HCEC 1CT (cell line): ENCODE measurements at regions not wholly inside any gene's neighbourhood (a gene's known extent, or its start where the extent isn't known, plus 50 kb on each side); places are given as distances from the start of the nearest gene placed in this dataset.
A peak's percentile ranks its signal among the peaks of the same experiment; 100 is the strongest.

Source experiments
- DNase-seq: peaks from one replicate; pipeline ENCODE4 v3.0.0-alpha.2; 2017

DNA sequence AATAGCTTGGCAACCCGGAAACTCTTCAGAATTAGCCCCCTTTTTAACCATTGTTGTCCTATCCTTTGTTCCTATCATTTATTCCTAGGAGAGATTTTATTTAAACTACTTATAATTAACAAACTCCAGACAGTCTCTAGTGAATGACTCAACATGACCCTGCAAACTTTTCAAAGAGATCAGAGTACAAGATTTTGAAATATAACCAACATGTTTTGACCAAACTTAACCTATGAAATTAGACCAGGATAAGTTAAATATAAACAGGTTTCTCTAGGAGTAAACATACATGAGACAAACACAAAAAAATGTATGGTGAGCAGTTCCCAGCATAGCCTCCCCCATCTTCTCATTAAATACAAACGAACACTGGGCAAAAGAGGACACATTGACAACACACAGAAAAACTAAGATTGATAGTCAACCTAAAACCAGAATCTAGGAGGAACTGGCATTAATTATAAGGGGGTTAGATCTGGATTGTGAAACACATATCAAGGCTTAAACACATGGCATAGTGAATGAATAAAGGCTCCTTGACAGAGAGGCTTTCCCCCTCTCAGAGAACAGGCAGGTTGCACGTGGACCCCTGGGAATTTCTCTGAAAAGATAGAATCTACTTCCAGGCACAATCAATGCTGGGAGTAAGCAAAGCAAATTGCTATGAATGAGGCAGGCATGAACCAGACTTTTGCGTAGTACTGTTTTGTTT lies 284.1 kb downstream of the IRS1 start:
- DNase-seq = peak; percentile 79

DNA sequence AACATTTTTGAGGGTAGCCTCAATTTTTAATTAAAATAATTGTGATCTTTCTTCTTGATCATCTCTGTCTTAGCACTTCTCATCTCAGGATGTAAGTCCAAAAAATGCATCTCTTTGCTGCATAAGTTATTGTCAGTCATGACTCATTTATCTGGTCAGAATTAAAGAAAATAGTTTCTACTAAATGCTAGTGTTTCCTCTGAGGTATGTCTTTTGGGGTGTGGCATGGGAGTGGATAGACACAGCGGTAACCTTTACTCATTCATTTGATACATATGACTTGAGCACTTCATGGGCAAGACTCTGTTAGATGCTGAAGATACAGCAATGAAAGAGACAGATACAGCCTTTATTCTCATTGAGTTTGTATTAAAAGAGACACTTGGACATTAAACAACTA lies 284.7 kb downstream of the IRS1 start:
- DNase-seq = peak; percentile 78

DNA sequence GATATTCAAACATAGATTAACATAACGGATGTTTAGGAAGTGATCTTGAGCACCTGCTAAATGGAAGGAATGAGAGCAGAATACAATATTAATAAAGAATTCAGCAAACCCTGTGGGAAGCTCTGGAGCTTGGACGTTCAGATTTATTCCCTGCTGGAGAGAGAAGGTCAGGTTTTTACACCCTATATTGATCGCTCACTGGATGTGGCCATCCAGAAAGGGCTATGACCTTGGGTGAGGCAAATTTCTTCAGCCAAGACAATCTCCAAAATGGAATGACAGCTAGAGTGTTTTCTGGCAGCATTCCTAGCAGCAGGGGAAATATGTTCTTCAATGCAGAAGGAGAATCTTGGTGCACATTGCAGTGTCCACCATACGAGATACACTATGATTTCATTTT lies 288.3 kb downstream of the IRS1 start:
- no peak for DNase-seq

DNA sequence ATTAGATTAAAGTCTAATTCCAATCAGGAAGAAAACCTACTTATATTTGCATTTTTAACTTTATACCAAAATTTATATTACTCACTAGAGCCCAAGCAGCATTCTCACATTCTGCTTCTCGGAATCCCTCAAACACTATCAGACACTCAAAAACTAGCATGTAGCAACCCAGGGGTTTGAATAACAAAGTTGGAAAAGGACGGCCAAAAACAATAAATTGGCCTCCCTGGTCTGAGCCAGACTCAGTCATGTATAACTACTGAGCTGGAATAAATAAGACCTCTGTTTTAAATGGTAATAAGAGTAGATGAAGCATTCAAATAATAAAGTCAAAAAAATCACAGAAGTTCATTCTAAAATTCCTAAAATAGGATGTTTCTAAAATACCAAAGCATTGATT lies 290.9 kb downstream of the IRS1 start:
- DNase-seq = no peak

DNA sequence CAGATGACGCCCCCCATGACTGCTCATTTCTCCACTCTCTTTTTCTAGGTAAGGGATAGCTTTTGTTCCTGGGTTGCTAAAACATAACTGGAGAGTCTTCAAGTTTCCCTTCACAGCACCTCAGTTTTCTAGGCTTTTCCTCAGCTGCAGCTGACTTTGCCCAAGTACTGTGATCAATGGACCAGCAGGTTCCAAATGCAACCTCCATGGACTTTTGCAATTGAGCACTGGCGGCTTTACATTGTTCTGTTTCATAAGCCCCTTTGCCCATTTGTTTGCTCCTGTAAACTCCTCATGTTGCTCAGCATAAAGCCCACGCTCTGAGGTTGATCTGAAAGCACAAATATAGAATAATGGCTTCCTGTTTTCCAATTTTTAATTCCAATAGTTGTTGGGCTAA lies 291.6 kb downstream of the IRS1 start:
- DNase-seq = no peak

DNA sequence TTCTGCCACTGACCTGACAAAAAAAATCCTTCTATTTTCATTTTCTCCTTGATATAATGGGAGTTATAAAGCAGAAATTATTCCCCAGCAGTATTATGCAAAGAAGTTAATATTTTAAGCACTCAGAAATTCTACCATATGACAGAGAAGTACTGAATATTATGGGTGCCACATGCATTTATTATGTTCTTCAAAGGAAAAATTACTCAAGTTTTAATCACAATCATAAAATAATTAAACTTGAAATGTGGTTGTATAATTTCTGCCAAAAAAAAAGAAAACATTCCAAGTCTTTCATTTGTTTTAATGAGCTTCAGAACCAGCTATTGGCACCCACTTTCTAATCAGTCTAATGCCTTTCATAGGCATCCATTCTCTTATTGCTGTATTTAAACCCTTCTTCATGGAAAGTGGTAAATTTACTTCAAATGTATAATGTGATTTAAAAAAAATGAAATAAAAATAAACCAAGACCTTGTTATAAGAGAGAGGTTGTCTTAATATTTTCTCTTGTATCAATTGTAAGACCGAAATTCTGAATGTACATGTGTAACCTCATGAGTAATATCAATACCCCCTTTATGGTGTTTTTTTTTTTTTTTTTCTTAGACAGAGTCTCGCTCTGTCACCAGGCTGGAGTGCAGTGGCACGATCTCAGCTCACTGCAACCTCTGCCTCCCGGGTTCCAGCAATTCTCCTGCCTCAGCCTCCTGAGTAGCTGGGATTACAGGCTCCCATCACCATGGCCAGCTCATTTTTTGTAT lies 302.3 kb downstream of the IRS1 start:
- no peak for DNase-seq

DNA sequence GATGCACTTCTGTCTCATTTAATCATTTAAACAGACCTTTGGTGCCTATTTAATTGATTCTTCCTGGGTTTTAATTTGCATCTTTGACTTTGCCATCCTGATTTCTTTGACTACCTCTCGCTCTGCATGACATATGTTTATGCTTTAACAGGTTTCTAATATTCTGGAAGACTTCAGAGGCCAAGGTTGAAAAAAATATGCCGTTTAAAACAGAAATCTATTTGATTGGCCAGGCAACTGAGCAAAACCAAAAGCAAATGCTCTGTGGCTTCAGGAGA lies 303.4 kb downstream of the IRS1 start:
- DNase-seq = no peak

DNA sequence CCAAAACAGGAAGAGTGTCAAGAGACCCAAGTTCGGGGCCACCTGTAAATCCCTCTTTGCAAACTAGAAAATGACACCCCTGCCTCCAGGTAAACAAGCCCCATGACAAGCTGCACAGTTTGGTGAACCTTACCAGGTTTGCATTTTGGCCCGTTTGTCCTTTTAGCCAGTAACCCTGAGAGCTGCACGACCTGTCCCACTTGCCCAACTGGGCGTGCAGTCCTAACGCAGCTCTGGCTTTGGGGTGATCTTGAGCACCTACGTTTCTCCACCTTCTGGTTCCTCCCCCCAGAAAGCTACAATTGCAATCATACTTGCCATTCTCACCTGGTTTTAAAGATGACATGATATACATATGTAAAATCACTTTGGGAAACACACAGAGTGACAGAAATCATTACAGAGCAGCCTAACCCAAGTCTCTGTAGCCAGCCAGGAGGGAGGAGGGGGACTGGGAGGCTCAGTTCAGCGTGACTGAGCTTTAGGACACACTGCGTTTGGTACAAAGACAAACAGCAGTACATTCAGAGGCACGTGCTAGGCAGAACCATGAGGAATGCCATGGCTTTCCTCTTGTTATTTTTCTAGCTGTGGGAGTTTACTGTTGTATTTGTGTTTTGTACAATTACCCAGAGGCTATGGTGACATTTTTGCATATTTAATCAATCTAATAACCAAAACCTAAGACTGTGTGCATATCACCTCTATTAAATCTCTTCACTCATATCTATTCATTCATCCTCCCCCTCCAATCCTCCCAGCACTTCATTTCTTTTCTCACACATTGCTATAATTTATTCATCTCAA lies 304.0 kb downstream of the IRS1 start:
- DNase-seq = no peak

DNA sequence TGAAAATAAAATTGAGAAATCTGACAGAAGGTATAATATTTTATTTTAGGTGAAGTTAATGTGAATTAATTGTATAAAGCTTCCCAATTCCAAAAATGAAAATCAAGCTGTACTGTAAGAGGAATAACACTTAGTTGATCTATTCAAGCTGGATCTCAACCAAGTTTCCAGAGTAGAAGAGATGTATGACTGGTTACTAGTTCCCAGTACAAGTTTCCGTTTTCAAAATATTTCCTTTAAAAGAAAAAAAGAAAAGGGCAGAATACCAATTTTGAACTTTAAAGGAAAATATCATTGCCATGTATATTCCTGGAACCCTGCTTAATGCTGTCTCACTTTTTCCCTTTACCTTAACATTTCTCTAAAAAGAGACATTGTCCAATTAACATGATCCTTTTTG lies 308.5 kb downstream of the IRS1 start:
- no peak for DNase-seq

DNA sequence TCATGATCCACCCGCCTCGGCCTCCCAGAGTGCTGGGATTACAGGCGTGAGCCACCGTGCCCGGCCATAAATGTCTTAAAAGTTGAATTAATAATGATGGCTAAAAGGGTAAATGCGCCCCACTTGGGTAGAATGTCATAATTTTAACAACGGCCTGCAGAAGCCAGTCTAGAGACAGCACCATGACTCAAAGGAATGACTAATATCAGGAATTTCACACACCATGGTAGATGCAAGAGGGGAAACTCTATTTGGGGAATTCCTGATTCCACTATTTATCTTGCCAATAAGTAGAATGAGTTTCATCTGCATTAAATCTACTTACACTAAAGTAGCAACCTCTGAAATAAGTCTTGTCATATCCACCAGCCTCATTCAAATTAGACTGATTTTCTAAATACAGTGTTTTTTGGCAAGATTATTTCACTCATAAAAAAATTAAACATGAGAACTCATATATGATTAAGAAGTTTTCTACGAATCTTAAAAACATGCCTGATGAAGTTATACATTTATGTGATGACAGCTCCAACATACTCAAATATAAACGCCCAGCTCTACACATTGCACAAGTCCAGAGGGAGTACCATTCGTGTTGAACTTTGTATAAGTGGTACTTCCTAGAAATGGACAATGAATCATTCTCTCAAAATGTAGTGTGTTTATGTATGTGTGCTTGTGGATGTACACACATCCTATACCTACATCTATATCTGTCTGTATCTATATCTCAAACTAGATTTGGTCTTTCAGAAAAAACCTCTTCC lies 309.7 kb downstream of the IRS1 start:
- peak; percentile 88 for DNase-seq

DNA sequence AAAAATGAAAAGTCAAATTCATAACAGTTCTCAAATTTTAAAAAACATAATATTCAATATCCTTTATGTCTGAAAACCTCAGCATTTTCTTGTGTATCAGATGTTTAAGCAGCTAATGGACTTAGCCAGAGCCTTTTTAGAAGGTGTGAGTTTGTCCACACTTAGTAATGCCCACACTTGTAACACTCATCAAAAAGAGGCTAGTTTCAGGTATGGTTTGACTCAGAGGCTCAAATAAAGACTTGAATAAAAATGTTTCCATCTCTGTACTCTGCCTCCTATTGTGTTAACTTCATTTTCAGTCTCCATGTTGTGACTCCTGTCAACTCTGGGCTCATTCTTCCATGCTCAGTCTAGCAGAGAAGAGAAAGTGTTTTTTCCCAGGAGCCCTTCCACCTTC lies 311.6 kb downstream of the IRS1 start:
- DNase-seq = no peak

DNA sequence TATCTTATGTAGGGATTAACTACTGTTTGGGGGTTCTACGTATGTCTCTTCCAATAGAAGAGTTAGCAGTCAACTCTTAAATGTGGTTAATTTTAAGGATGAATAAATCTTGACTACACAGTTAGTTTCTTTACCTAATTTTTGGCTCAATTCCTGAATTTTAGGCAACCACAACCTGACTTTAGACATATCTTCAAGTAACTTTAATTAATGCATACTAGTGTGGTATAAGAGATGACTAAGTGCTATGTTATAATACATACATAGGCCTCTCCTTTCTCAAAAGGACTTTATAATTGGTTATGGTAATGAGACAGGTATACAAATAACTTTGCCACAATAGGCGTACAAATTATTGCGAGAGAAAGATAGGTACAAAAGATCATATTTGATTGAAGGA lies 312.0 kb downstream of the IRS1 start:
- no peak for DNase-seq

DNA sequence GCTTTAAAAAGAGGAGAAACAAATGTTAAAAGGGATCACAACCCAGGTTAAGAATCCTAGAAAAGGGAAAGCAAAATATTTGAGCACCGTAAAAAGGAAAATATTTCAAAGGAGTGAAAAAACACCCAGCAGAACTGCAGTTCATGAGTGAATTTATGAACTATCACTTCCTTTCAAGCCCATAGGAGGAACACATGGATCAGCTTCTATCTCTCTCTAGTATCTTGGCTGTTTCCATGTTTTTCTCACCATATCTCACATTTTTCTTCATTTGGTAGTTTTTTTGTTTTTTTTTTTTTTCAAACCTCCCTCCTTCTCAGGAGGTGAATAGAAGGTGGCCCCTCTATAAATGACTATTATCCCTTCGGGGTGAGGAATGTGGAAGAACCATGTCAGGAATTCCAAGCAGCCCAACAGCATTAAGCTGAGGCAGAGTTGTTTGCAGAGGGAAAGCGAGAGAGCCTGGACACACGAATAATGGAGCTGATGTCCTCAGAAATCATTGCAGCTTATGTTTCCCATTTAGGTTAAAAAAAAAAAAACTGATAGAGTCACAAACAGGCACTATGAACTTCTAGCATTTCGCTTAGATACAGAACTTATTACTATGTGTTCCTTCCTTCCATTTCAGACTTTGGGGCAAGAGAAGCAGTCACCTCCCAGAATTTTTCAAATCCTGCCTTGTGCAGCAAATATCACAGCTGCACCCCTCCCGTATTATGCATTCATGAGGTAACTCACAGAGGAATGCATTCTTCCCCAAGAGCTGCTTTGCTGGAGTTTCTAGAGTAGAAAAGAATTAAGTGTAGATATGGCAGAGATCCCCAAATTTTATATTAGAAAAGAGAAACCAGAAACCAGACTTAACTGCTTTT lies 315.6 kb downstream of the IRS1 start:
- DNase-seq = peak; percentile 29

DNA sequence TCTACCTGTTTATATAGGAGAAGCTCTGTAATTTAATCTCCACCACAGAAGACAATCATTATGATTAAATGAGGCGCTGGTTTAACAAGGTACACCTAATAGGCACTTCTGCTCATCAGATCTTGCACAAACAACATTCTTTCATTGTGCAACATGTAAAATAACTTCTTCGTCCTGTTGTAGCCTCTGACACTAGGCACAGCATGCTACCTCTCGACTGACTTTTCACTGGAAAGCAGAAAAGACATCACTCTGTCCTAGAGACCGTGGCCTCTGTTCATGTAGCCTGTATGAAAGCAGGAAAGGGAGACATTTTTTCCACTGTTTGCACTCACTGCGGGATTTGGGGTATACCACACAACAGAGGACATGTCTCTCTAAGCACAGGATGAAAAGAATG lies 316.5 kb downstream of the IRS1 start:
- DNase-seq = no peak

DNA sequence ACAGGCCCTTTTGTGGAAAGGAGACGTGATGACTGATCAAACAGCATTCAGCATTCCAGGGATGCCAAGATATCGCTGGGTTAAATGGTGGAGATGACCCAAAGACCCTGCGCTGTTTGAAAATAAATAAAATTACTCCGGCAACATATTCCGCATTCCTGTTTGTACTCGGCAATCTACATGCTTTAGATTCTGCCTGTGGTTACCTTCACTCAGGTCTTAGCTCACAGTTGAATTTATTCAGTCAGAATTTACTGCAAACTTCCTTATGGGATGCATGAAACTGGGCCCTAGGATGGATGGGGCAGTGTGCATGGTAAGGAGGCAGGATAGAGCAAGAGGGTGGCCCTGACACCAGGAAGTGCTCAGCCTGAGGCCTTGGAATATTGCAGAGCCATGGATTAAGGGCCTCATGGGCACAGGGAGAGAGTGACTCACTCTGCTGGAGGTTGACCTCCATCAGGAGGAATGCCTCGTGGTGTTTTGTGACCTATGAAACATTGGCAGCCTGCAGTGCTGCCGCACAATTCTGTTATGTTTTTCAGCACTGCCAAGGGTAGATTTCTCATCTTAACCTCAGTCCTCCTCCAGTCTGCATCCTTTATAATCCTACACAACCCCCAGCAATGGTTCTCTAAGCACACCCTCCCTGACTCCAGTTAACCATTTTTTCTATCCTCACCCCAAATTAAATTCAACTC lies 321.4 kb downstream of the IRS1 start:
- DNase-seq = peak; percentile 93

DNA sequence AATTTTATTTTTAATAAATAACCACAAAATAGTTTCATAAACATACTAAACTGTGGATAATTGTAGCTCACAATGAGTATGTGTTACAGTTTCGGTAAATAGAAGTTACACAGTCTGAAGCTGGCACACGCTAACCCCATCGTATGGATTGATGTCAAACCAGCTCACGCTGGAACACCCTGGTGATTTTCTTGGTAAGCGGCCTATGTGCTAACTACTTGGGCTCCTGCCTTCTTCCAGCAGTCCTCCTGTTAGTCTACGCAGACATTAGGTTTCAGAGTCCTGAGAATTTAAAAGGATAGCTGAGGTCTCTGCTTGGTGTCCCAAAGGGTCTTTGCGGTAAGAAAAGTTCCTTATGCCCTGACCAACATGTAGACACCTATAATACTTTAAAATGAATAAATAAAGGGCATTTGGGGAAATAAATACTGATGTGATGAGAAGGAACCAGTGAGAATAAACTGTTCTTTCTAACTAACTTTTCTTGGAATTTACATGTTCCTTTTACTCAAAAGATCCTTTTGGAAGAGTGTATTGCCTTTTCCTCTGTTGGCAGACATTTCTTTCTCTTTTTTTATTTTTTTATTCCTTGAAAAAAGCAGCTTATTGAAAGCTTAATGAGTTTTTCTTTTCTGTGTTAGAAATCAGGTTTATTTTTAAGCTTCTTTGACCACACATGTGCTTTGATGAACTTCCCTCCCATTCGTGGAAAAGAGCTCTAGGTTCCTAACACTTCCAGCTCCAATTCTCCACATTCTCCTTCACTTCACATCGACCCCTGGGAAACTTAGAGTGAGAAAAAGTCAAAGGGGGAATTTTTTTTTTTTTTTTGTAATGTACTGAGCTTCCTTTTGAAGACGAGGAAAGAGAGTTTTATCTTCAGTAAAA lies 322.2 kb downstream of the IRS1 start:
- peak; percentile 32 for DNase-seq

DNA sequence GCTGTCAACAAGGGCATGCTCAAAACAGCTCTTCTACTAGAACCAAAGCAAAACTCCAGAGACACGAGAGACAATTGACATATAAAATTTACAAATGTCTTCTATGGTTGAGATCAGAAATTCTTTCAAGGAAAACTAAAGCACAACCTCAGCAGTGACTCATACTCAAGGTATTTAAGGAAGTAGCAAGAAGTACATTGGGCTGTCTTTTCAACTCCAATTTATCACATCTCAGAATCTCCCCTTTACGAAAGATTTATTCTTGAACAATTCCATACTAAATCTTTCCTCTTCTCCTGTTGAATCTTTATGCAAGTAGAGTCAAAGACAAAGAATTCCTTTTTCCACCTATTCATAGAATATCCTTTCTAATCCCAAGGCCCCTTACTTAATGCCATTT lies 324.0 kb downstream of the IRS1 start:
- peak; percentile 74 for DNase-seq

DNA sequence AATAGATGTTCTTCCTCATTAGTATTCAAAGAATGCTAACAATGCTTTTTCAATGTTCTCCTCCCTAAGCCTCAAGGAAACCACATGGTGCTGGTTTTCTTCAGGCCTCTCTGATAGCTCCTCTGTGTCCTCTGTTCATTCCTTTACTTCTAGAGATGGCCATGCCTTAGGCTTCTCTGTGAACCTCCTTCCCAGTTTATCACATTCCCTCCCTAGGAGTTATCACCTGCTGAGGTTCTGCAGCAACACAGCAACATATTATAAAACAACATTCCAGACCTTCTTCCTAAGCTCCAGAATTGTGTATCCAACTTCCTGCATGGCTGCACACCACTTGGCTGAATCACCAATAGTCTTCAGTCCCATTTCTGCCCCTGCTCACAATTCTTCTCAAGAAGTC lies 325.5 kb downstream of the IRS1 start:
- no peak for DNase-seq

DNA sequence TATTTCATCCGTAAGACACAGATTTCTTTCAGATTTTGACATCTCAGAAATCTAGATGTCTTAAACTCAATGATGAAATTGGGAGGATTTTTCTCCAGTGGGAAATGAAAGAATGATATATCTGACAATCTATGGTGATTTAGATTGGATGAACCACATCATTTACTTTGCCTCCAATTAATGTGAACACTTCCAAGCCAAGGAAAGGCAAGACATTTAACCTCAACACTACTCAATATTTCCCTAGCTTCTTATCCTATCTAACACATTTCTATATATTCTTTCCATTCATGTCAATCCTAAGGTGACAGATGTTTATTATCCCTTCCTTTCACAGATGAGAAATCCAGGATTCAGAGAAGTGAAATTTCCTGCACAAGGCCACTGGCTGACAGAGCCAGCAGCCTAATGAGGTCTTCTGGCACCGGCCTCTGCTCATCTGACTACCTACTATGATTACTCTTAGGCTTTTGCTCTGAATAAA lies 327.6 kb downstream of the IRS1 start:
- DNase-seq = no peak

DNA sequence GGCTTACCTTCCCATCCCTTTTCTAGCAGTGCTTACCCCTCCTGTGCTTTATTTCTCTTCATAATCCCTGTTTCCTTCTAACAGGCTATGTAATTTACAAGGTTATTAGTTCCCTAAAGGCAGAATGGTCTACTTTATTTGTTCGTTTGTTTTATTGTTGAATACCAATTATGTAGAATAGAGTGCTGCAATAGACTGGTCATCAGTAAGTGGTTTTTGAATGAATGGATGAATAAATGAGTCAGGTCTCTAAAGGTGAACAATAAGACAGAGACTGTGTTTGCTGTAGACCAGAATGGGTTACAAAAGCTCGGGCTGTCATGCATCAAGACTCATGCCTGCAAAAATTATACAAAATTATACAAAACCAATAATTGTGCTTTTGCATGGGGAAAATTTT lies 332.0 kb downstream of the IRS1 start:
- DNase-seq = no peak
